ENCODE measurements at regions not wholly inside any gene's neighbourhood (a gene's known extent, or its start where the extent isn't known, plus 50 kb on each side); places are given as distances from the start of the nearest gene placed in this dataset.

- H3K4me3 Mint-ChIP-seq: no peak overlapping the region
- Histone ChIP-seq H3K36me3 (replicated peaks in 1 of 2; ENCODE audit: control extremely low read depth in 1 of 2, control insufficient read depth in 1 of 2, extremely low read depth in 1 of 2, insufficient read depth in 2 of 2, low read length in 1 of 2) (no peaks in the 10 kb centered on the region), H3K4me1 (ENCODE audit: control insufficient read depth in 2 of 2, insufficient read depth in 2 of 2, low read length in 2 of 2) (no peaks in the 10 kb centered on the region), H3K9me3 (ENCODE audit: control extremely low read depth in 1 of 3, control insufficient read depth in 2 of 3, insufficient read depth in 1 of 3, low read length in 2 of 3) (no peaks in the 10 kb centered on the region), H3K27ac (ENCODE audit: low read length in 2 of 2) (no peak overlapping the region), H3K4me2 (replicated peaks; ENCODE audit: low read depth, low read length, poor library complexity, severe bottlenecking) (no peak overlapping the region), H2AFZ (ENCODE audit: insufficient read depth, low read depth, low read length, poor library complexity, severe bottlenecking) (no peak overlapping the region), H3K79me2 (ENCODE audit: control insufficient read depth, insufficient read depth, low read length) (no peaks in the 10 kb centered on the region), H3K27me3 (replicated peaks in 1 of 4; ENCODE audit: control extremely low read depth in 1 of 4, control insufficient read depth in 3 of 4, insufficient read depth in 4 of 4, low read length in 3 of 4) (no peaks in the 10 kb centered on the region), H3K4me3 (ENCODE audit: control extremely low read depth in 1 of 5, extremely low read depth in 1 of 5, insufficient read depth in 1 of 5, low read depth in 2 of 5, low read length in 4 of 5) (no peak overlapping the region), H3K9ac (ENCODE audit: low read length) (no peak overlapping the region), H4K20me1 (ENCODE audit: control insufficient read depth, insufficient read depth, low read length, poor library complexity, severe bottlenecking) (no peaks in the 10 kb centered on the region)
- DNase-seq: no peak
- H3K27me3 Mint-ChIP-seq: peaks cover 4% of the 10 kb centered on the region
- ATAC-seq (ENCODE audit: low read depth): no peak
- POLR2A ChIA-PET: no interaction called here
- H3K4me1 Mint-ChIP-seq: no peaks in the 10 kb centered on the region
- WGBS (ENCODE audit: insufficient coverage): 84% methylated on average over 9 of the region's 10 CpGs
- H3K9me3 Mint-ChIP-seq (ENCODE audit: insufficient read depth): no peaks in the 10 kb centered on the region
- CTCF ChIA-PET: no interaction called here
- no peak overlapping the region for H3K27ac Mint-ChIP-seq
- intact Hi-C loops (cut with micrococcal nuclease): no loop called here
- TF ChIP-seq, protein P1, sequence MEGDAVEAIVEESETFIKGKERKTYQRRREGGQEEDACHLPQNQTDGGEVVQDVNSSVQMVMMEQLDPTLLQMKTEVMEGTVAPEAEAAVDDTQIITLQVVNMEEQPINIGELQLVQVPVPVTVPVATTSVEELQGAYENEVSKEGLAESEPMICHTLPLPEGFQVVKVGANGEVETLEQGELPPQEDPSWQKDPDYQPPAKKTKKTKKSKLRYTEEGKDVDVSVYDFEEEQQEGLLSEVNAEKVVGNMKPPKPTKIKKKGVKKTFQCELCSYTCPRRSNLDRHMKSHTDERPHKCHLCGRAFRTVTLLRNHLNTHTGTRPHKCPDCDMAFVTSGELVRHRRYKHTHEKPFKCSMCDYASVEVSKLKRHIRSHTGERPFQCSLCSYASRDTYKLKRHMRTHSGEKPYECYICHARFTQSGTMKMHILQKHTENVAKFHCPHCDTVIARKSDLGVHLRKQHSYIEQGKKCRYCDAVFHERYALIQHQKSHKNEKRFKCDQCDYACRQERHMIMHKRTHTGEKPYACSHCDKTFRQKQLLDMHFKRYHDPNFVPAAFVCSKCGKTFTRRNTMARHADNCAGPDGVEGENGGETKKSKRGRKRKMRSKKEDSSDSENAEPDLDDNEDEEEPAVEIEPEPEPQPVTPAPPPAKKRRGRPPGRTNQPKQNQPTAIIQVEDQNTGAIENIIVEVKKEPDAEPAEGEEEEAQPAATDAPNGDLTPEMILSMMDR (IDR thresholded peaks at IDR 0.05): no peak
- no peak for TF ChIP-seq EZH2 (IDR thresholded peaks at IDR 0.05; ENCODE audit: borderline replicate concordance, insufficient read depth, low read depth, low read length, poor library complexity, severe bottlenecking)
These were observed 94.2 kb upstream of the ALDH1A3 start for GRCh38 chr15:100785181-100786138.

GRCh38 chr15:100786139-100786531 lies 93.5 kb upstream of the ALDH1A3 start:
- DNase-seq (no peak), ATAC-seq (ENCODE audit: low read depth) (no peak)
- CTCF ChIA-PET: no interaction called here
- Histone ChIP-seq H3K27ac (ENCODE audit: low read length in 2 of 2) (no peak overlapping the region), H3K27me3 (replicated peaks in 1 of 4; ENCODE audit: control extremely low read depth in 1 of 4, control insufficient read depth in 3 of 4, insufficient read depth in 4 of 4, low read length in 3 of 4) (no peaks in the 10 kb centered on the region), H2AFZ (ENCODE audit: insufficient read depth, low read depth, low read length, poor library complexity, severe bottlenecking) (no peak overlapping the region), H3K9ac (ENCODE audit: low read length) (no peak overlapping the region), H3K9me3 (ENCODE audit: control extremely low read depth in 1 of 3, control insufficient read depth in 2 of 3, insufficient read depth in 1 of 3, low read length in 2 of 3) (no peaks in the 10 kb centered on the region), H3K79me2 (ENCODE audit: control insufficient read depth, insufficient read depth, low read length) (no peaks in the 10 kb centered on the region), H3K4me2 (replicated peaks; ENCODE audit: low read depth, low read length, poor library complexity, severe bottlenecking) (no peak overlapping the region), H3K4me3 (ENCODE audit: control extremely low read depth in 1 of 5, extremely low read depth in 1 of 5, insufficient read depth in 1 of 5, low read depth in 2 of 5, low read length in 4 of 5) (no peak overlapping the region), H4K20me1 (ENCODE audit: control insufficient read depth, insufficient read depth, low read length, poor library complexity, severe bottlenecking) (no peaks in the 10 kb centered on the region), H3K36me3 (replicated peaks in 1 of 2; ENCODE audit: control extremely low read depth in 1 of 2, control insufficient read depth in 1 of 2, extremely low read depth in 1 of 2, insufficient read depth in 2 of 2, low read length in 1 of 2) (no peaks in the 10 kb centered on the region), H3K4me1 (ENCODE audit: control insufficient read depth in 2 of 2, insufficient read depth in 2 of 2, low read length in 2 of 2) (no peaks in the 10 kb centered on the region)
- Mint-ChIP-seq H3K4me1 (no peaks in the 10 kb centered on the region), H3K9me3 (ENCODE audit: insufficient read depth) (no peaks in the 10 kb centered on the region), H3K4me3 (no peak overlapping the region), H3K27ac (no peak overlapping the region), H3K27me3 (peaks cover 4% of the 10 kb centered on the region)
- intact Hi-C loops (cut with micrococcal nuclease): no loop called here
- 93% methylated on average over 4 of the region's 5 CpGs for WGBS (ENCODE audit: insufficient coverage)
- POLR2A ChIA-PET: no interaction called here
- TF ChIP-seq, protein P1 (IDR thresholded peaks at IDR 0.05): no peak
- TF ChIP-seq EZH2 (IDR thresholded peaks at IDR 0.05; ENCODE audit: borderline replicate concordance, insufficient read depth, low read depth, low read length, poor library complexity, severe bottlenecking): no peak
